GM23338 (cell line): ENCODE measurements at regions not wholly inside any gene's neighbourhood (a gene's known extent, or its start where the extent isn't known, plus 50 kb on each side); places are given as distances from the start of the nearest gene placed in this dataset.

Experiments used
- CREB1 ChIP-seq: fragments of 250-450 bp; sonication (Bioruptor Pico); IDR thresholded peaks from 2 replicates; pipeline ENCODE4 v1.5.0; 2020; ENCODE audit warnings: low read depth, mild to moderate bottlenecking, moderate library complexity
- CTCF ChIP-seq, 2 experiments: fragments of 200-600 bp in 1 of 2; sonication (generic) in 1 of 2; conservative IDR thresholded peaks; 2 replicates each; pipeline versions ENCODE4 v1.5.1 to v1.6.1; 2016 to 2017; ENCODE audit warnings: antibody characterized with exemption in 2 of 2, low read depth in 2 of 2, mild to moderate bottlenecking in 2 of 2, moderate library complexity in 1 of 2
- ETS1 ChIP-seq: IDR thresholded peaks from 2 replicates; pipeline ENCODE4 v1.6.1; 2016; ENCODE audit warnings: antibody characterized with exemption
- EZH2phosphoT487 ChIP-seq: fragments of 200-600 bp; sonication (generic); IDR thresholded peaks from one replicate; pipeline ENCODE4 v1.8.1; 2018; ENCODE audit warnings: antibody characterized with exemption; ENCODE audit not compliant: unreplicated experiment
- NANOG ChIP-seq: IDR thresholded peaks from 2 replicates; pipeline ENCODE4 v1.6.1; 2016; ENCODE audit warnings: antibody characterized with exemption, borderline replicate concordance
- STAT1 ChIP-seq: IDR thresholded peaks from one replicate; pipeline ENCODE4 v1.6.1; 2016; ENCODE audit warnings: antibody characterized with exemption; ENCODE audit not compliant: unreplicated experiment
- ZNF331 ChIP-seq: fragments of 250-450 bp; sonication (Bioruptor Pico); IDR thresholded peaks from 2 replicates; pipeline ENCODE4 v1.5.0; 2020; ENCODE audit warnings: low read depth, mild to moderate bottlenecking, moderate library complexity
- ZNF462 ChIP-seq: fragments of 250-450 bp; sonication (Bioruptor Pico); IDR thresholded peaks from 2 replicates; pipeline ENCODE4 v1.5.0; 2020; ENCODE audit warnings: mild to moderate bottlenecking, moderate library complexity

GRCh38 chr2:128751746-128752145 lies 433.1 kb upstream of the HS6ST1 start (continued):
- TF ChIP-seq ZNF462 (no peak), STAT1 (no peak), NANOG (no peak), ETS1 (no peak), CTCF (conservative IDR thresholded peaks at IDR 0.05; ENCODE audit: low read depth in 2 of 2) (no peak), EZH2phosphoT487 (no peak), ZNF331 (no peak), CREB1 (CRISPR knock-in tag) (no peak)
